ENCODE measurements at regions not wholly inside any gene's neighbourhood (a gene's known extent, or its start where the extent isn't known, plus 50 kb on each side); places are given as distances from the start of the nearest gene placed in this dataset.
"Not testable (repeated sequence)": the region's sequence is repeated elsewhere in the genome, so short reads cannot be mapped to it uniquely, and the experiment has no call there.

DNA sequence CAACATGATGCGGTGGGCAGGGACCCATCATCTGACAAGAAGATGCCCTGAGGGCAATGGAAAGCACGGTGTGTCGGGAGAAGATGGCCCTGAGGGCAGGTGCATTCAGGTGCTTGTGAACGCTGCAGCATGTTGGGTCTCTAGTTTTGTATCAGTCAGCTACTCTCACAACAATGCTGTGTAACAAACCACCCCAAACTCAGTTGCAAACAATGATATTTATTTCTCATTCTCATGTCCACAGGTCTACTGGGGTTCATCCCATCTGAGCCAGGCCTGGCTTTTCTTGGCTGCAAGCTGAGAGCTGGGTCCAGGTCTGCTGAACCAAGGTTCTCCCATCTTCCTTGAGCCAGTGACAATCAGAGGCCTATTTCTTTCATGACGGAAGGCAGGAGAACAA, 461.6 kb downstream of the PREX1 start:
- H3K4me3 ChIP-seq (ENCODE audit: low read depth, low read length): no peak overlapping the region
- TF ChIP-seq, protein P1, sequence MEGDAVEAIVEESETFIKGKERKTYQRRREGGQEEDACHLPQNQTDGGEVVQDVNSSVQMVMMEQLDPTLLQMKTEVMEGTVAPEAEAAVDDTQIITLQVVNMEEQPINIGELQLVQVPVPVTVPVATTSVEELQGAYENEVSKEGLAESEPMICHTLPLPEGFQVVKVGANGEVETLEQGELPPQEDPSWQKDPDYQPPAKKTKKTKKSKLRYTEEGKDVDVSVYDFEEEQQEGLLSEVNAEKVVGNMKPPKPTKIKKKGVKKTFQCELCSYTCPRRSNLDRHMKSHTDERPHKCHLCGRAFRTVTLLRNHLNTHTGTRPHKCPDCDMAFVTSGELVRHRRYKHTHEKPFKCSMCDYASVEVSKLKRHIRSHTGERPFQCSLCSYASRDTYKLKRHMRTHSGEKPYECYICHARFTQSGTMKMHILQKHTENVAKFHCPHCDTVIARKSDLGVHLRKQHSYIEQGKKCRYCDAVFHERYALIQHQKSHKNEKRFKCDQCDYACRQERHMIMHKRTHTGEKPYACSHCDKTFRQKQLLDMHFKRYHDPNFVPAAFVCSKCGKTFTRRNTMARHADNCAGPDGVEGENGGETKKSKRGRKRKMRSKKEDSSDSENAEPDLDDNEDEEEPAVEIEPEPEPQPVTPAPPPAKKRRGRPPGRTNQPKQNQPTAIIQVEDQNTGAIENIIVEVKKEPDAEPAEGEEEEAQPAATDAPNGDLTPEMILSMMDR (IDR thresholded peaks at IDR 0.05; ENCODE audit: insufficient read depth, low read length): no peak
- no peak for DNase-seq (ENCODE audit: low read depth)

DNA sequence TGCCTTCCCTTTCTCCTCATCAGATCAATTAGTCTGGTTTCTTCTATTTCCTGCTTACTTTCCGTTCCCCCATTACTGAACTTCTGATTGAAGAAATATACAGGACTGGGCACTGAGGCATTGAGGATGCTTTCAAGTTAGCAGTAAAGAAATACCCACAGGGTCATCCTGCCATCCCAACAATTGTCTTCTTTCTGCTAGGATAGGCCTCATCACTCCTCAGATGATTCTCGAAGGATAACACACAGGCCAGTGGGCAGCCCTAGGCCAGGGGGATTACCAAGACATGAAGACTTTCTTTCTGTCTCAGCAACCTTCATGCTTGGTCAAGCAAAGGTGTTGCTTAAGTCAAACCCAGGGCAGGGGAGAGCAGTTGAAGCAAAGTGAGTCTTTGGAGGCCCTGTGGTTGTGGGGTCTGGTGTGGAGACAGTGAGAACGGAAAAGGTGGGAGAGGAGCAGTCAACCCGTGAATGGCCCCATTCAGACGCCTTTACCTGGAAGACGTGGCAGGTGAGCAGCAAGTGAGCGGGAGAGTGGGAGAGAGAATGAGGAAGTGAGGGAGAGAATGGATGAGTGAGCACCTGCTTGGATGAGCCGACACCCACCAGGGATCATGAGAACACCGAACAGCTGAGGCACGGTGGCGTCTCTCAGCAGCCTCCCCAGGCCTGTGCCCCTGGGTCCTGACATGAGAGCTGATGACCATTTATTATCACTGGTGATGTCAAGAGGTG, 462.9 kb downstream of the PREX1 start:
- TF ChIP-seq, protein P1 (IDR thresholded peaks at IDR 0.05; ENCODE audit: insufficient read depth, low read length): no peak
- DNase-seq (ENCODE audit: low read depth): no peak
- H3K4me3 ChIP-seq (ENCODE audit: low read depth, low read length): no peak overlapping the region

DNA sequence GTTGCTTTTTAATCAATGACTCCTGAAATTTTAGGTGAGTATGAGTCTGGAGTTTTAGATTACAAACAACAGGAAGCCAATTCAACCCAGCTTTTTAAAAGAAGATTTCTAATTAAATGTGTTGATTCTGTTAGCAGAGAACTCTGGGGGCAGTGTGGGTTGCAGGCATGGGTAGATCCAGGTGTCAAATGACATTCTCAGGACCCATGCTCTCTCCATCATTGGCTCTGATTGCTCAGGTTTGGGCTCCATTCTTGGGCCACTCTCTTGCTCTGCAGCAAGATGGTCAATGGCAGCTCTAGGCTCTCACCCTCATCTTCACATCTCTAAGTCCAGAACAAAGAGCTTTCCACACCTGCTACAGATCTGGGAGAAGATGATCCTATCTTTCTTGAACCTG, 463.7 kb downstream of the PREX1 start:
- TF ChIP-seq, protein P1 (IDR thresholded peaks at IDR 0.05; ENCODE audit: insufficient read depth, low read length): no peak
- no peak for DNase-seq (ENCODE audit: low read depth)
- no peak overlapping the region for H3K4me3 ChIP-seq (ENCODE audit: low read depth, low read length)

DNA sequence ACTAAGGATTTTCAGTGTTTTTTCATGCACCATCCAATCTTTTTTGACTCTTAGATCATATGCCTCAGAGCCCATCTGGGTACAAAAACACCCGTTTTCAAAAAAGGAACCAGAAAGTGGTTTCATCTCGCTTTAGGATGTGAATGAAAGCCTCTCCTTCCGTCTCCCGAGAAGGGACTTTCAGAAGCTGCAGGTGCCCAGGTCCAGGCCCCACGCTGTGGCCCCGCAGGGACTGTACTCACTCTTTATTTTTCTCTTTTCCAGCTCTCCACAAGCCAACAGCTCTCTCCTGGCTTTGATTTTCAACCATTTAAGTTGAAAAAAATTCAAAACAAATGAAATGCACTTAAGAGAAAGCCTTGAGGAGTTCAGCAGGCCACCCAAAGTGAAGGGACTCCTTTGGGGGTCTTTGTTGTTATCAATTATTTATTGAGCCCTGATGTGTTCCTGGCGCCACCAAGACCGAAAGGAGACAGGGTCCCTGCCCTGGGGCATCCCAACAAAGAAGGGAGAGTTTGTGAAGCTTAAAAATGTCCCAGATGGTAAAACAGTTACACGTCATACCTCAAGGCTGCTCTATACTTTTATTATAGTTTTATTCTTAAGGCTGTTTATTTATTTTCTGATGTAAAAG, 467.3 kb downstream of the PREX1 start:
- DNase-seq (ENCODE audit: low read depth): no peak
- TF ChIP-seq, protein P1 (IDR thresholded peaks at IDR 0.05; ENCODE audit: insufficient read depth, low read length): no peak
- H3K4me3 ChIP-seq (ENCODE audit: low read depth, low read length): no peak overlapping the region

DNA sequence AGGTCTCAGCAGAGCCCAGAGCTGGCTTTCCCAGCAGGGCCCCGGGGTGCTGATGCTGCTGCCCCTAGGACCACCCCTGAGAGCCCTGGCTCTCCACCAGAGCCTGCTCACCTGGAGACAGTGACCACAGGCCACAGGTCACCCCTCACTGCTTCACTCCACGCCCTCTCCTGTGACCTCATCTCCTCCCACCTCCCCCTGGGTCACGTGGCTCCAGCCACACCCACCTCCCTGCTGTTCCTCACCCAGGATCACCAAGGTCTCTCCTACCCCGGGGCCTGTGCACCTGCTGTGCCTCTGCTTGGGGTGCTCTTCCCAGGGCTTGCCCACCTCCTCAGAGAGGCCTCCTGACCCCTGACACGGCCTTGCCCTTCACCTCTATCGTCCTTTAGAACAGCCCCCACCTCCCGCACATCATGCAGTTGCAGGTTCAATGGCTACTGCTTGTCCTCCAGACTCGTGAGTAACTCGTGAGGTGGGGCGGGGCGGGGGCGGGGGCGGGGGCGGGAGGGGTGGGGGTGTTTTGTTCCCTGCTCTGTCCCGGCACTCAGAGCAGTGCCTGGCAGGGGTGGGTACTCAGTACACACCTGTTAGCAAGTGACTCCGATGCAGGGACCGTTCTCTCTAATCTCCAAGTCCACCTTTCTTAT, 468.0 kb downstream of the PREX1 start:
- H3K4me3 ChIP-seq (ENCODE audit: low read depth, low read length): no peak overlapping the region
- TF ChIP-seq, protein P1 (IDR thresholded peaks at IDR 0.05; ENCODE audit: insufficient read depth, low read length): no peak
- DNase-seq (ENCODE audit: low read depth): no peak

DNA sequence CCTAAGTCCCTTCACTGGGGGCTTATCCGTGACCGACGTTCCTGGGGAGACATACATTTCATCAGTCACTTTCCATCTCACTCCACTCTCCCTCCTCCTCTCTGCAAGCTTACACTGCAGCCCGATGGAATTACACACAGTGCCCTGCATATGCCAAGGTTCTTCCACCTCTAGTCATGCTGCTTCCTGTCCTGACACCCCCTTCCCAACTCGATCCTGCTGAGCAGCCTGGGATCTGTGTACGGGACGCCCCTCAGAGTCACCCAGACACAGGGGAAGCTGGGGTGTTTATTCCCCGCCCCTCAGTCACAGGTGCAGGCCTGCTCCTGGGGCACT, 468.8 kb downstream of the PREX1 start:
- not testable (repeated sequence) for DNase-seq (ENCODE audit: low read depth); H3K4me3 ChIP-seq (ENCODE audit: low read depth, low read length)
